ENCODE measurements at regions not wholly inside any gene's neighbourhood (a gene's known extent, or its start where the extent isn't known, plus 50 kb on each side); places are given as distances from the start of the nearest gene placed in this dataset.

DNA sequence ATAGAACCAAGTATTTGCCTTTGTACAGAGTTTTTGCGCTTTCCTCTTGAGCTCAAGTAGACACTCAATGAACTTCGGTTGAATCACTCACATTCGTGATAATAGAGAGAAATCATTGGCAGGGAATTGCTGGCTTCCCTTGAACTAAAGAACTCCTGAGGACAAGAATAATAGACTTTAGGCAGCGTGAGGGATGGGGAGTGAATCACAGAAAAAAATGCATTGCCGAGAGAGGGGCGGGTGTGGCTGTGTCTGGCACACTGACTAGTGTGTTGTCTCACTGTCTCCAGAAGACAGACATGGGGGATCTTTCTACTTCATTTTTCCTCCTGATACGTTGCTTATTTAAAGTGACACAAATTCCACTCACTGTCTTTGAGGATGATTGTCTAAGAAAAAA lies 805.2 kb downstream of the BCL11B start:
- Mint-ChIP-seq H3K4me1 (no peaks in the 10 kb centered on the region), H3K27me3 (no peaks in the 10 kb centered on the region), H3K36me3 (ENCODE audit: low read depth) (no peaks in the 10 kb centered on the region), H3K27ac (no peak overlapping the region), H3K4me3 (no peak overlapping the region), H3K9me3 (peaks cover 10% of the 10 kb centered on the region)
- intact Hi-C loops (cut with micrococcal nuclease), result no loop called here
- peak; percentile 35 for DNase-seq

DNA sequence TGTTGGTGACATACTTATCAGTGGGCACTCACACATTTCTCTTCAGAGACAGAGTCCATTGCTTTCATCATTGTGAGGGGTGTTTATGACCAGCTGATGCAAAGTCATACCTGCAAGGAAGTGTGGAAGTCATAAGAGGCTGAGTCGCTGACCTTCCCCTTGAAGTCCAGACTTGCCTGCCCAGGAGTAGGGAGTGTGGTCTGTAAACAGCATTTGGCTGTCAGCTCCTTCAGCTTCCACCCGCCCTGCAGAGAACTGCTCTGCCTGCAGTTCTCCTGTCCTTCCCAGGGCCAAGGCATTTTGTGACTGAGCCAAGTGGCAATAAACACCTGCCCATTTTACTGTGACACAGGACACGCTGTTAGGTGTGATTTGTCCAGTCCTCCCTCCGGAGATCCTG lies 801.3 kb downstream of the BCL11B start:
- intact Hi-C loops (cut with micrococcal nuclease), result no loop called here
- no peaks in the 10 kb centered on the region for H3K27me3 Mint-ChIP-seq
- H3K4me1 Mint-ChIP-seq, result no peaks in the 10 kb centered on the region
- peaks cover 17% of the 10 kb centered on the region for H3K9me3 Mint-ChIP-seq
- no peaks in the 10 kb centered on the region for H3K36me3 Mint-ChIP-seq (ENCODE audit: low read depth)
- no peak overlapping the region for H3K27ac Mint-ChIP-seq
- DNase-seq, result peak; percentile 44
- H3K4me3 Mint-ChIP-seq, result no peak overlapping the region

DNA sequence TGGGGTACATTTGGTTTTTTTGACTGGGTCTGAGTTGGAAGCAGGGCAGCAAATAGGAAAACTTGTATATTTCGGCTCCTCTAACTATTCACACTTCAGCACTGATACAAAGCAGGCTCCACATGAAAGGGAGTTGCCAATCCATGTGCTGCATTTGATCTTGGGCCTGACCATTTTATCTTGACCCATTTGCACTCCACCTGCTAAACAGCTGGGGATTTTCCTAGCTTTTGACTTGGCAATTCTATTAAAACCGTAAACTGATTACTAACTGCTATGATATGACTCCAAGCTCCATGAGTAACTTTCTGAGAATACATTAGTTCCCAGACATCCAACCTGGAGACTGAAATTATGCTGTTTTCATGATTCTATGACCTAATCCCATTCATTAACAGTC lies 797.1 kb downstream of the BCL11B start:
- intact Hi-C loops (cut with micrococcal nuclease), result no loop called here
- Mint-ChIP-seq H3K27ac (no peak overlapping the region), H3K9me3 (peaks cover 18% of the 10 kb centered on the region), H3K36me3 (ENCODE audit: low read depth) (no peaks in the 10 kb centered on the region), H3K4me3 (no peak overlapping the region), H3K27me3 (no peaks in the 10 kb centered on the region), H3K4me1 (no peaks in the 10 kb centered on the region)
- DNase-seq, result no peak

DNA sequence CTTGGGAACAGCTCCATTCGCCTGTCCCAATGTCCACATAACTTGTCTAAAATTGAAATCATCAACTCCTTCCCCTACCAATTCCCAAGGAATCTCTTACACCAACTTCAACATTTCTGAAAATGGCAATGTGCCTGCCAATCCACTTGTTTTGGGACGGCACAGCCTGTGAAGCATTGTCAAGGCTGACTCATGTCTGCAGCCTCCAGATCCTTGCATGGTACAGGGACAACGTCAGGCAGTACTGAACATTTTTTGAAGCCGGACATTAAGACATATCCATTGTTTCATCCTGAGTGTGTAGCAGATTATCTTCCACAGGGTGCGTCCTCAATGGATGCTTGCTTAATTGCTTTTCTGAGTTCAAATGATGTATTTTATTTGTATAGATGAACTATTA lies 794.1 kb downstream of the BCL11B start:
- DNase-seq, result peak; percentile 41
- no peaks in the 10 kb centered on the region for H3K27me3 Mint-ChIP-seq
- intact Hi-C loops (cut with micrococcal nuclease), result no loop called here
- no peaks in the 10 kb centered on the region for H3K4me1 Mint-ChIP-seq
- H3K27ac Mint-ChIP-seq, result no peak overlapping the region
- H3K36me3 Mint-ChIP-seq (ENCODE audit: low read depth), result no peaks in the 10 kb centered on the region
- no peak overlapping the region for H3K4me3 Mint-ChIP-seq
- H3K9me3 Mint-ChIP-seq, result peaks cover 18% of the 10 kb centered on the region

DNA sequence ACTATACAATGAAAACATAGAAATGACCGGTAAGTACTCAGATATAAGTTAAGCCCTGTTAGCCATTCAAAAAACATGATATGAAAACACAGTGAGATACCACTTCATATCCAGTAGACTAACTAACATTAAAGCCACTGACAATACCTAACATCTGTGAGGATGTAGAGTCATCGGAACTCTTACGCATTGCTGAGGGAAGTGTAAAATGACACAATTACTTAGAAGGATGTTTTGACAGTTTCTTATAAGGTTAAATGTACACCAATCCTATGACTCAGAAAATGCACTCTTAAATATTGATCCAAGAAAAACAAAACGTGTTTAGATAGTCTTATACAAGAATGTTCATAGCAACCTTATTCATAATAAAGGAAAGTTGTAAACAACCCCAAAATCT lies 782.9 kb downstream of the BCL11B start:
- Mint-ChIP-seq H3K4me3 (no peak overlapping the region), H3K4me1 (peaks cover 3% of the 10 kb centered on the region), H3K36me3 (ENCODE audit: low read depth) (no peaks in the 10 kb centered on the region), H3K9me3 (peaks cover 11% of the 10 kb centered on the region), H3K27ac (no peak overlapping the region), H3K27me3 (no peaks in the 10 kb centered on the region)
- peak; percentile 8 for DNase-seq
- intact Hi-C loops (cut with micrococcal nuclease), result no loop called here

DNA sequence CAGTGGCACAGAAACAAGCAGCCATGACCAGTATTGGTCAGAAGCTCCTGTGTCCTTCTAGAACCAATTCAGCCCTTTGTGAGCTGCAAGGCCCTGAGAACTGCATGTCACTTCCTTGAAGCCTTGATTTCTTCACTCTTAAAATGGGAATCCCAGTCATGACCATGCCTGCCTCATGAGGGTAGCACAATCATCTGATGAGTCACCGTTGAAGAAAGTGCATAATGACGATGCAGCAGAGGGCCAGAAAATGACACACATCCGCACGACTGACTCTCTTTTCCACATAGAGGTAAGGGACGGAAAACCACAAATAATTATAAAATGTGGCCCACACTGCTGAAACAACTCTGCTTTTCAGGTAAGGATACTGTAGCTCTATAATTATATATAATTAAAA lies 777.4 kb downstream of the BCL11B start:
- intact Hi-C loops (cut with micrococcal nuclease), result no loop called here
- H3K27me3 Mint-ChIP-seq, result no peaks in the 10 kb centered on the region
- peak; percentile 56 for DNase-seq
- H3K4me1 Mint-ChIP-seq, result peaks cover 4% of the 10 kb centered on the region
- no peak overlapping the region for H3K27ac Mint-ChIP-seq
- H3K4me3 Mint-ChIP-seq, result no peak overlapping the region
- H3K36me3 Mint-ChIP-seq (ENCODE audit: low read depth), result no peaks in the 10 kb centered on the region
- peaks cover 6% of the 10 kb centered on the region for H3K9me3 Mint-ChIP-seq

DNA sequence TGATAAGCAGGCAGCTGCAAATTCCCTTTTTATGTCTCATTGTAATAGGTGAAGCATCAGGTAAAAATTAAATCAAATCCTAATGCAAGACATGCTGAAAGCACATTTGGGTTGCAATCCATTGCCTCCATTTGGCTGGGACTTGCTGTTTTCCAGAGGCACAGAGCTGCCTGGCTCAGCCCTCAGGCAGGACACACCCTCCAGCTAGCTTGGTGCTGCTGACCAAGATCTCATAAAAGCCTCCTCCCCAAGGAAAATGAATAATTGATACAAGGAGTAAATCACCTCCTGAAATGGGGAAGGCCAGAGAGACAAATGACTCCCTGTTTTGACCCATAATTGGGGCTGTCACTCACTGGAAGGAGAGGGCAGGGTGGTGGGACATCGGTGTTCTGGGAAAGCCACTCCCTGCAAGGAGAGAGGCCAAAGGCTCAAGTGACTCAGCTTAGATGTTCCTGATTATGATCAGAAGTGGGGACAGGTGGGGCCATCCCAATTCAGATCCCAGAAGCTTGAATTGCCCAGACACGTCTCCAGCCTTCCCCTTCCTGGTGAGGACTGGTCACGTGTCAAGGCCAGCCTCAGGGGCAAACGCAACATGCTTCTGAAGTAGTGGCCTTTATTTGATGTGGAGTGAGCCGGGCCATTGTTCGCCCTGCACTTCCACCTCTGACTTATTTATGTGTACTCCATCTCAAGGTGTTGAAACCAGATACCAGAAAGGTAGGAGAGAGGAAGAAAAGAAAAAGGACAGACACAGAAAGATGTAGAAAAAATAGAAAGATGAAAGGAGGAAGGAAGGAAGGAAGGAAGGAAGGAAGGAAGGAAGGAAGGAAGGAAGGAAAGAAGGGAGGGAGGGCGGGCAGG lies 773.7 kb downstream of the BCL11B start:
- H3K4me1 Mint-ChIP-seq, result peaks cover 2% of the 10 kb centered on the region
- no peak for DNase-seq
- H3K4me3 Mint-ChIP-seq, result no peak overlapping the region
- H3K27ac Mint-ChIP-seq, result no peak overlapping the region
- H3K36me3 Mint-ChIP-seq (ENCODE audit: low read depth), result no peaks in the 10 kb centered on the region
- intact Hi-C loops (cut with micrococcal nuclease), result no loop called here
- peaks cover 6% of the 10 kb centered on the region for H3K9me3 Mint-ChIP-seq
- H3K27me3 Mint-ChIP-seq, result no peaks in the 10 kb centered on the region

DNA sequence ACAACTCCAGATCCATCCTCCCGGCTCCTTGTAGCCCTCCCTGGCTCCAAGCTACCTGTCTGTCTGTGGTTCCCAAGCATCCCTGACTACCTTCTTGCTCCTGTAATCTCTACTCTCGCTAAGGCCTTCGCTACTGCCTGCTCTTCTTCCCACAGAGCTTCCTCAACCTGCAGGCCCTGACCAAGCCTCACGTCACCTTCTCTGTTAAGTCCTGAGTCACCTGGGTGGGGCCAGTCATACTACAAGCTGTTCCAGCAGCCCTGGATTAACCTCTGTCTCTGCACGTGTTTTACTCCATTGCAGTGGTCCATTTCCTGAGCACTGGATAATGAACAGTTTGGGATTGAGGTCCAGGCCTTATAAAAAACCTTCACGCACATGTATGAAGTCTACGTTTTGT lies 770.7 kb downstream of the BCL11B start:
- H3K27ac Mint-ChIP-seq, result no peak overlapping the region
- H3K27me3 Mint-ChIP-seq, result no peaks in the 10 kb centered on the region
- peak; percentile 31 for DNase-seq
- H3K4me3 Mint-ChIP-seq, result no peak overlapping the region
- no peaks in the 10 kb centered on the region for H3K4me1 Mint-ChIP-seq
- peaks cover 2% of the 10 kb centered on the region for H3K9me3 Mint-ChIP-seq
- no peaks in the 10 kb centered on the region for H3K36me3 Mint-ChIP-seq (ENCODE audit: low read depth)
- intact Hi-C loops (cut with micrococcal nuclease), result no loop called here

DNA sequence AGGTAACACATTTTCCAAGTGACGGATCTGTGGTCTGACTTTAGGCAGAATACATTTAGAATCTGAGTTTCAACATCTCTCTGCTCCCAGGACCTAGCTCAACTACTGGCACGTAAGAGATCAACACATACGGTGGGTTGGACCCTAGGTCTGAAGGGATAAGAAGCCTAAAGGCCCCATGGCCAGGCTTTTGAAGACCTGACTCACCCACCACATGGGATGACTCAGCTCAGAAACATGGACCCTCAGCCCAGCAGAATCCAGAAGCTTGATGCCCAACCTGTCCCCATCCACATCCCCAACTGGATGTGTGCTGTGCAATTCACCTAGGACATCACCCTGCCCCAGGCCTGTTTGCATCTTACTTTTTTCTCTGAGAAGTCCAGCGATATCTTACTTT lies 770.2 kb downstream of the BCL11B start:
- Mint-ChIP-seq H3K27ac (no peak overlapping the region), H3K9me3 (no peaks in the 10 kb centered on the region), H3K4me3 (no peak overlapping the region)

DNA sequence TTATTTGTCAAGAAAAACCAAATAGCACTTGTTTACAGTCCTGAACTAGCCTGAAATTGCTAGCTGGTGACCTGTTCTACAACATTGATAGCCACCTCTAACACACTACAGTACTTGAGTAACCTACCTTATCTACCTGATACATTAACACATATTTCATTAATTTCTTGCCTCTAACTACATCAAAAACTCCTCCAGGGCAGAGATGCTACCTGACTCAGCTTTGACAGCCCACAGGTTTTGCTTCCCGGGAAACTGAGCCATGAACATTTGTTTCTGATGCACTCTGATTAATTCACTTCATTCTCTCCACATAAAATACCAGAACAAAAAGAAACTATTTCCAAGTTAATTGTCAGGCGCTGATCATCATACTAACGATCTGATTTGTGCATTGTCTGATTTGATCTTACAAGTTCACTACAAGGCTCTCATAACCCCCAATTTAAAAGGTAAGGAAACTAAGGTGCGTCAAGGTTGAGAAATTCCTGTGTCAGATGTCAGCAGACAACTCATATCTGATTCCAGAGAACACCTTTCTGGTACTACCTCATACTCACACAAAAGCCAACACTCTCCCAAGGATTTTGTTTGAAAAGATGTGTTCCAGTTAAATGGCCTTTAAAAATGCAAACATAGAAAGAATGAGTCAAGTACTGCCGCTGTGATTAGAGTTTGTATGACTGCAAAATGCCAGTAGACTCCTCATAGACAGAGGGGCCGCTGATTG lies 768.7 kb downstream of the BCL11B start:
- H3K4me1 Mint-ChIP-seq, result no peaks in the 10 kb centered on the region
- no peaks in the 10 kb centered on the region for H3K36me3 Mint-ChIP-seq (ENCODE audit: low read depth)
- DNase-seq, result no peak
- intact Hi-C loops (cut with micrococcal nuclease), result no loop called here
- no peaks in the 10 kb centered on the region for H3K27me3 Mint-ChIP-seq
- H3K4me3 Mint-ChIP-seq, result no peak overlapping the region
- no peak overlapping the region for H3K27ac Mint-ChIP-seq
- no peaks in the 10 kb centered on the region for H3K9me3 Mint-ChIP-seq

More for the DNA sequence above, 770.2 kb downstream of the BCL11B start:
- DNase-seq, result peak; percentile 47
- Mint-ChIP-seq H3K27me3 (no peaks in the 10 kb centered on the region), H3K4me1 (no peaks in the 10 kb centered on the region), H3K36me3 (ENCODE audit: low read depth) (no peaks in the 10 kb centered on the region)
- intact Hi-C loops (cut with micrococcal nuclease), result no loop called here

DNA sequence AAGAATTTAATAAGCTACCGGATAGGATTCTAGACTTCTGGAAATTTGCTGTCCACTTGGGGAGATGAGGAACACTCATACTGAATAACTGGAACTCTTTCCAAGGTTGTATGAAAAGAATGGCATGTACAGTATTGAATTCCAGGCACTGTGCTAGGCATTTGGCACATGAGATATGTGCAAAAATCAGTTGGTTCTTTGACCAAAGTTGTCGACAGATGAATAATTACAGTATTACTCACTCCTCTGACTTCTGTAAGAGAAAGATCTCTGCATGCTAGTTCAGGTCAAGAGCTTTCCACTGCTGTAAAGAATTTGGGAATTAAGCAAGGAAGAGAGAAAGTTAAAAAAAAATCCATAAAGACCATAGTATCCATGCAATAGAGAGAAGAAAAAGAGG lies 764.7 kb downstream of the BCL11B start:
- H3K4me1 Mint-ChIP-seq, result peaks cover 15% of the 10 kb centered on the region
- no peak overlapping the region for H3K4me3 Mint-ChIP-seq
- no peaks in the 10 kb centered on the region for H3K27me3 Mint-ChIP-seq
- H3K9me3 Mint-ChIP-seq, result peaks cover 4% of the 10 kb centered on the region
- DNase-seq, result no peak
- no peak overlapping the region for H3K27ac Mint-ChIP-seq
- intact Hi-C loops (cut with micrococcal nuclease), result no loop called here
- peaks cover 3% of the 10 kb centered on the region for H3K36me3 Mint-ChIP-seq (ENCODE audit: low read depth)

DNA sequence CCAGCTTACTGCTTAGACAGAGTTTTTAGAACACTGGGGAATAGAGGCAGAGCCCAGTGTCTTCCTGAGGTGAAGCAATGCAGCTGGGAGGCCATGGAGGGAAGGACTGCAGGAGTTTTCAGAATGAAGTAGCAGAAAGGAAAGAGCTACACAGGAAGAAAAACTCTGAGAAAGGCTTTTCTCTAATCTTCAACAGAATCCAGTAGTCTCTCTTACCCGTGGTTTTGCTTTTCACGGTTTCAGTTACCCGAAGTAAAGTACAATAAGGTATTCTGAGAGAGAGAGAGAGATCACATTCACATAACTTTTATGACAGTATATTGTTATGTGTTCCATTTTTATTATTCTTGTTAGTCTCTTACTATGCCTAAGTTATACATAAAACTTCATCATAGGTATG lies 761.6 kb downstream of the BCL11B start:
- no peak for DNase-seq
- Mint-ChIP-seq H3K9me3 (peaks cover 4% of the 10 kb centered on the region), H3K27me3 (no peaks in the 10 kb centered on the region), H3K27ac (no peak overlapping the region), H3K36me3 (ENCODE audit: low read depth) (peaks cover 3% of the 10 kb centered on the region), H3K4me1 (peaks cover 32% of the 10 kb centered on the region), H3K4me3 (no peak overlapping the region)
- intact Hi-C loops (cut with micrococcal nuclease), result no loop called here

DNA sequence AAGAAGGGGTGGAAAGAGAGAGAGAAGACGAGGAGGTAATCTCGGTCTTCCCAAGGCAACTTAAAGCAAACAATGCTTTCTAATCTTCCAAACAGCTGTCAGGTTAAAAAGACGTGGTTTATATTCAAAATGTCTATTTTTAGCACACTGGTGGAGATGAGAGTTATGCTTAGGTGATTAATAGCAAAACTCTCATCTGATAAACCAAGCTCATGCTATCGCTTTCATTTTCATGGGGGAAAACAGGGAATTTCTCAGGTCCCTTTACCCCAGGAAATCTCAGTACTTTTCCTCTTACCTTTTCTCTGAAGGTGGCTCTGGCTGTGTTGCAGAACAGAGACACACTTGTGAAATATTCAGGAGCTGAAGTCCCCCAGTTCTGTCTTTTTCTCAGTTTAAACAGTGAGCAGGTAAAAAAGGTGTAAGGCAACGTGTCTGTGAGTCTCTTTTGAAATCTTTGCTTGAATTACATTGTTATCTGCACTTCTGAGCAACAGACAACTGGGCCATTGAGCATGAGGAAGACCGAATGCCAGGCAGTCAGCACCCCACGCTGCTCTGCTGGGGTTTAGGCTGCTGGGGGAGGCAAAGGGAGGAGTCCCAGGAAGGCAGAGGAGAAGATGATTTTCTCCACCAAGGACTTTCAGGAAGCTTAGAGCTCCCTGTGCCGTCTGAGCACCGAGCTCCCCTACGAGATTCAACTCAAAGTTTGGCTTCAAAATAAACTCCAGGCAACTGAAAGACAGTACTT lies 759.3 kb downstream of the BCL11B start:
- intact Hi-C loops (cut with micrococcal nuclease), result no loop called here
- Mint-ChIP-seq H3K4me3 (peak overlapping the region; percentile 20), H3K4me1 (peaks cover 32% of the 10 kb centered on the region), H3K36me3 (ENCODE audit: low read depth) (peaks cover 3% of the 10 kb centered on the region), H3K27me3 (no peaks in the 10 kb centered on the region), H3K27ac (no peak overlapping the region), H3K9me3 (peaks cover 4% of the 10 kb centered on the region)
- DNase-seq, result no peak

DNA sequence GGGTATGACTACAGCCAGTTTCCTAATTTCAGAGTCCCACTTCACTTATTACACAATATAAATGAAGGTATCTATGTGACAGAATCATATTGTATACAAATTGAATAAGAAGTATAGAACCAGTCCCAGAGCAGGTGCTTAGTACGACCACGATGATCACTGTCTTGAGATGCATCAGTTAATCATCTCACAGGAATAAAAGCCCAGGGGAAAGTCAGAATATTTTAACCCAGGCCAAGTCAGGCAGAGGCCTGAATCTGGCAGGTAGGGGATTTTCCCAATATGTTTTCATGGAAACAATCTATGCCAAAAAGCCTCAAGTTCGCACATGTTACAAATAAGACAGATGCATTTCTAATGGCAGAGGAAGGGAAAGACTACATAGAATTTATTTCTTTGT lies 758.4 kb downstream of the BCL11B start:
- peaks cover 3% of the 10 kb centered on the region for H3K36me3 Mint-ChIP-seq (ENCODE audit: low read depth)
- intact Hi-C loops (cut with micrococcal nuclease), result no loop called here
- H3K4me3 Mint-ChIP-seq, result no peak overlapping the region
- DNase-seq, result no peak
- H3K9me3 Mint-ChIP-seq, result peaks cover 4% of the 10 kb centered on the region
- H3K27me3 Mint-ChIP-seq, result peaks cover 2% of the 10 kb centered on the region
- no peak overlapping the region for H3K27ac Mint-ChIP-seq
- peaks cover 32% of the 10 kb centered on the region for H3K4me1 Mint-ChIP-seq

All from activated CD4-positive, alpha-beta T cell treated with anti-CD3 and anti-CD28 coated beads, Interleukin-2, amount 10 ng/mL, durations not matched to agents 24 days and 14 days (primary cell).